GM12878 (cell line): ENCODE measurements at regions not wholly inside any gene's neighbourhood (a gene's known extent, or its start where the extent isn't known, plus 50 kb on each side); places are given as distances from the start of the nearest gene placed in this dataset.

ENCODE experiments used
- BHLHE40 ChIP-seq, 2 experiments: fragments of 450-650 bp in 1 of 2; IDR thresholded peaks; 2 replicates each; pipeline ENCODE4 v1.6.1; 2011 to 2017; ENCODE audit warnings: low read depth in 2 of 2, borderline replicate concordance in 1 of 2, improper control_type of control experiment in 1 of 2, low read length in 1 of 2, mild to moderate bottlenecking in 1 of 2
- CHD2 ChIP-seq: IDR thresholded peaks from 2 replicates; pipeline ENCODE4 v1.6.1; 2011; ENCODE audit warnings: low read depth, low read length, improper control_type of control experiment, borderline replicate concordance
- CHD4 ChIP-seq: fragments of 200-600 bp; sonication (generic); IDR thresholded peaks from 2 replicates; pipeline ENCODE4 v1.6.1; 2016; ENCODE audit warnings: mild to moderate bottlenecking
- FOXK2 ChIP-seq: fragments of 450-650 bp; IDR thresholded peaks from 2 replicates; pipeline ENCODE4 v1.6.1; 2017; ENCODE audit warnings: mild to moderate bottlenecking, moderate library complexity
- MTA2 ChIP-seq: fragments of 450-650 bp; IDR thresholded peaks from 2 replicates; pipeline ENCODE4 v1.6.1; 2016; ENCODE audit warnings: low read depth, mild to moderate bottlenecking, moderate library complexity
- MYC ChIP-seq: IDR thresholded peaks from 2 replicates; pipeline ENCODE4 v1.6.1; 2011; ENCODE audit warnings: mild to moderate bottlenecking, low read length, moderate library complexity, inconsistent platforms; ENCODE audit not compliant: insufficient read depth, insufficient replicate concordance, insufficient read length, severe bottlenecking
- NFYA ChIP-seq: IDR thresholded peaks from 2 replicates; pipeline ENCODE4 v1.6.1; 2011; ENCODE audit warnings: low read depth, mild to moderate bottlenecking, low read length, improper control_type of control experiment, borderline replicate concordance
- NFYB ChIP-seq: IDR thresholded peaks from 2 replicates; pipeline ENCODE4 v1.6.1; 2011; ENCODE audit warnings: low read depth, mild to moderate bottlenecking, low read length, improper control_type of control experiment, moderate library complexity; ENCODE audit not compliant: insufficient read depth
- RB1 ChIP-seq: fragments of 450-650 bp; formaldehyde crosslinking; IDR thresholded peaks from 2 replicates; pipeline ENCODE4 v1.6.1; 2017; ENCODE audit warnings: mild to moderate bottlenecking, borderline replicate concordance
- SUZ12 ChIP-seq: fragments of 200-600 bp; sonication (generic); IDR thresholded peaks from one replicate; pipeline ENCODE4 v1.6.1; 2018; ENCODE audit warnings: antibody characterized with exemption, mild to moderate bottlenecking; ENCODE audit not compliant: unreplicated experiment
- TAF1 ChIP-seq: IDR thresholded peaks from 2 replicates; pipeline ENCODE4 v1.6.1; 2011; ENCODE audit warnings: mild to moderate bottlenecking, low read depth, low read length, borderline replicate concordance
- TCF3 ChIP-seq: IDR thresholded peaks from 2 replicates; pipeline ENCODE4 v1.6.1; 2012; ENCODE audit warnings: low read depth, mild to moderate bottlenecking, low read length, borderline replicate concordance; ENCODE audit not compliant: insufficient read depth
- ZNF217 ChIP-seq: fragments of 450-650 bp; IDR thresholded peaks from 2 replicates; pipeline ENCODE4 v1.6.1; 2017; ENCODE audit warnings: antibody characterized with exemption, mild to moderate bottlenecking
- ZNF274 ChIP-seq: IDR thresholded peaks from one replicate; pipeline ENCODE4 v1.8.0; 2011; ENCODE audit not compliant: insufficient read length, insufficient read depth
- ZSCAN29 ChIP-seq: fragments of 450-650 bp; IDR thresholded peaks from 2 replicates; pipeline ENCODE4 v1.6.1; 2017; ENCODE audit warnings: mild to moderate bottlenecking, moderate library complexity
- TF ChIP-seq, protein P1 (sequence below): IDR thresholded peaks from 2 replicates; pipeline ENCODE4 v1.6.1; 2012; ENCODE audit warnings: low read depth, low read length, improper control_type of control experiment
- TF ChIP-seq, protein P2 (sequence below): fragments of 450-650 bp; formaldehyde crosslinking; IDR thresholded peaks from 2 replicates; pipeline ENCODE4 v1.4.0; 2022; ENCODE audit warnings: mild to moderate bottlenecking, moderate library complexity
- TF ChIP-seq, protein P3 (sequence below): IDR thresholded peaks from 2 replicates; pipeline ENCODE4 v1.6.1; 2012; ENCODE audit warnings: mild to moderate bottlenecking, low read depth, low read length
- TF ChIP-seq, protein P4 (sequence below): IDR thresholded peaks from 2 replicates; pipeline ENCODE4 v1.6.1; 2011; ENCODE audit warnings: low read depth, low read length, improper control_type of control experiment, borderline replicate concordance

DNA sequence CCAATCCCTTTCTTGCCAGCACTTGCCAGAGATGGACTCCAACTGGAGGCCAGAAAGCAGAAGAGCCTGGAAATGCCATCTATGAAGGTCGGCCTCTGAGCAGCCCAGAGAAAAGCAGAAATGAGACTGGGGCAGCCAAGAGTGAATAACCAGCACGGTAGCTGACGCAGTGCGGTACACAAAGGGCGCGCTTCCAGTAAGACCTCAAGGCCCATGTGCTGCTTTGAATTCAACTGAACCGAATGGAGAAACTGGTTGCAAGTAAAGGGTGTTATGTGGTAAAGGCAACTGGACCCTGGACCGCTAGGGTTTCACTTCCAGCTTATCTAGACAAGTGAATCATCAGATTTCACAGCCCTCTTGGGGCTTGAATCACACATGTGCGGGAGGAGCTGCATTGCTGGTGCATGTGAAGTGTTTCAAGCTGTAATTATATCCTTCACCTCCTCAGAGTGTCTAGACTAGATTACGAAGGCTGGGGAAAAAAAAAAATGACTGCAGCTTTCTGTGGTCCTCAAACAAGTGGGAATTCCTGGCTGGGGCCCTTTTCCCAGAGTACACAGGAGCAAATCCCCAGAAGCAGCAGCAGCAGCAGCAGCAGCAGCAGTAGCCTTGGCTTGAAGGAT is 128.9 kb downstream of the CCDC34 start (continued):
- TF ChIP-seq ZNF274 (no peak), NFYB (no peak), CHD4 (no peak), RB1 (peak; percentile 73; the same call in 1 of the 2 replicates), MTA2 (peak; percentile 98), BHLHE40 (IDR thresholded peaks at IDR 0.05; ENCODE audit: borderline replicate concordance in 1 of 2, low read depth in 2 of 2, low read length in 1 of 2) (peak; percentile 86 to 92), MYC (no peak), FOXK2 (no peak), CHD2 (peak; percentile 84; the same call in 1 of the 2 replicates), SUZ12 (no peak), ZNF217 (peak; percentile 83), NFYA (no peak), ZSCAN29 (peak; percentile 81; the same call in 1 of the 2 replicates), TCF3 (no peak), TAF1 (no peak)
- TF ChIP-seq, protein P1, sequence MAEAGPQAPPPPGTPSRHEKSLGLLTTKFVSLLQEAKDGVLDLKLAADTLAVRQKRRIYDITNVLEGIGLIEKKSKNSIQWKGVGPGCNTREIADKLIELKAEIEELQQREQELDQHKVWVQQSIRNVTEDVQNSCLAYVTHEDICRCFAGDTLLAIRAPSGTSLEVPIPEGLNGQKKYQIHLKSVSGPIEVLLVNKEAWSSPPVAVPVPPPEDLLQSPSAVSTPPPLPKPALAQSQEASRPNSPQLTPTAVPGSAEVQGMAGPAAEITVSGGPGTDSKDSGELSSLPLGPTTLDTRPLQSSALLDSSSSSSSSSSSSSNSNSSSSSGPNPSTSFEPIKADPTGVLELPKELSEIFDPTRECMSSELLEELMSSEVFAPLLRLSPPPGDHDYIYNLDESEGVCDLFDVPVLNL = peak; percentile 70; the same call in 1 of the 2 replicates
- TF ChIP-seq, protein P2, sequence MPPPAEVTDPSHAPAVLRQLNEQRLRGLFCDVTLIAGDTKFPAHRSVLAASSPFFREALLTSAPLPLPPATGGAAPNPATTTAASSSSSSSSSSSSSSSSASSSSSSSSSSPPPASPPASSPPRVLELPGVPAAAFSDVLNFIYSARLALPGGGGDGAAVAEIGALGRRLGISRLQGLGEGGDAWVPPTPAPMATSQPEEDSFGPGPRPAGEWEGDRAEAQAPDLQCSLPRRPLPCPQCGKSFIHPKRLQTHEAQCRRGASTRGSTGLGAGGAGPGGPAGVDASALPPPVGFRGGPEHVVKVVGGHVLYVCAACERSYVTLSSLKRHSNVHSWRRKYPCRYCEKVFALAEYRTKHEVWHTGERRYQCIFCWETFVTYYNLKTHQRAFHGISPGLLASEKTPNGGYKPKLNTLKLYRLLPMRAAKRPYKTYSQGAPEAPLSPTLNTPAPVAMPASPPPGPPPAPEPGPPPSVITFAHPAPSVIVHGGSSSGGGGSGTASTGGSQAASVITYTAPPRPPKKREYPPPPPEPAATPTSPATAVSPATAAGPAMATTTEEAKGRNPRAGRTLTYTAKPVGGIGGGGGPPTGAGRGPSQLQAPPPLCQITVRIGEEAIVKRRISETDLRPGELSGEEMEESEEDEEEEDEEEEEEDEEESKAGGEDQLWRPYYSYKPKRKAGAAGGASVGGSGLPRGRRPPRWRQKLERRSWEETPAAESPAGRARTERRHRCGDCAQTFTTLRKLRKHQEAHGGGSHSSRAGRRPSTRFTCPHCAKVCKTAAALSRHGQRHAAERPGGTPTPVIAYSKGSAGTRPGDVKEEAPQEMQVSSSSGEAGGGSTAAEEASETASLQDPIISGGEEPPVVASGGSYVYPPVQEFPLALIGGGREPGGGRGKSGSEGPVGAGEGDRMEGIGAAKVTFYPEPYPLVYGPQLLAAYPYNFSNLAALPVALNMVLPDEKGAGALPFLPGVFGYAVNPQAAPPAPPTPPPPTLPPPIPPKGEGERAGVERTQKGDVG (CRISPR knock-in tag) = no peak
- TF ChIP-seq, protein P3, sequence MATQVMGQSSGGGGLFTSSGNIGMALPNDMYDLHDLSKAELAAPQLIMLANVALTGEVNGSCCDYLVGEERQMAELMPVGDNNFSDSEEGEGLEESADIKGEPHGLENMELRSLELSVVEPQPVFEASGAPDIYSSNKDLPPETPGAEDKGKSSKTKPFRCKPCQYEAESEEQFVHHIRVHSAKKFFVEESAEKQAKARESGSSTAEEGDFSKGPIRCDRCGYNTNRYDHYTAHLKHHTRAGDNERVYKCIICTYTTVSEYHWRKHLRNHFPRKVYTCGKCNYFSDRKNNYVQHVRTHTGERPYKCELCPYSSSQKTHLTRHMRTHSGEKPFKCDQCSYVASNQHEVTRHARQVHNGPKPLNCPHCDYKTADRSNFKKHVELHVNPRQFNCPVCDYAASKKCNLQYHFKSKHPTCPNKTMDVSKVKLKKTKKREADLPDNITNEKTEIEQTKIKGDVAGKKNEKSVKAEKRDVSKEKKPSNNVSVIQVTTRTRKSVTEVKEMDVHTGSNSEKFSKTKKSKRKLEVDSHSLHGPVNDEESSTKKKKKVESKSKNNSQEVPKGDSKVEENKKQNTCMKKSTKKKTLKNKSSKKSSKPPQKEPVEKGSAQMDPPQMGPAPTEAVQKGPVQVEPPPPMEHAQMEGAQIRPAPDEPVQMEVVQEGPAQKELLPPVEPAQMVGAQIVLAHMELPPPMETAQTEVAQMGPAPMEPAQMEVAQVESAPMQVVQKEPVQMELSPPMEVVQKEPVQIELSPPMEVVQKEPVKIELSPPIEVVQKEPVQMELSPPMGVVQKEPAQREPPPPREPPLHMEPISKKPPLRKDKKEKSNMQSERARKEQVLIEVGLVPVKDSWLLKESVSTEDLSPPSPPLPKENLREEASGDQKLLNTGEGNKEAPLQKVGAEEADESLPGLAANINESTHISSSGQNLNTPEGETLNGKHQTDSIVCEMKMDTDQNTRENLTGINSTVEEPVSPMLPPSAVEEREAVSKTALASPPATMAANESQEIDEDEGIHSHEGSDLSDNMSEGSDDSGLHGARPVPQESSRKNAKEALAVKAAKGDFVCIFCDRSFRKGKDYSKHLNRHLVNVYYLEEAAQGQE = no peak
- TF ChIP-seq, protein P4, sequence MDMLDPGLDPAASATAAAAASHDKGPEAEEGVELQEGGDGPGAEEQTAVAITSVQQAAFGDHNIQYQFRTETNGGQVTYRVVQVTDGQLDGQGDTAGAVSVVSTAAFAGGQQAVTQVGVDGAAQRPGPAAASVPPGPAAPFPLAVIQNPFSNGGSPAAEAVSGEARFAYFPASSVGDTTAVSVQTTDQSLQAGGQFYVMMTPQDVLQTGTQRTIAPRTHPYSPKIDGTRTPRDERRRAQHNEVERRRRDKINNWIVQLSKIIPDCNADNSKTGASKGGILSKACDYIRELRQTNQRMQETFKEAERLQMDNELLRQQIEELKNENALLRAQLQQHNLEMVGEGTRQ = peak; percentile 17; the same call in 1 of the 2 replicates
